ENCODE measurements at regions not wholly inside any gene's neighbourhood (a gene's known extent, or its start where the extent isn't known, plus 50 kb on each side); places are given as distances from the start of the nearest gene placed in this dataset.

DNA sequence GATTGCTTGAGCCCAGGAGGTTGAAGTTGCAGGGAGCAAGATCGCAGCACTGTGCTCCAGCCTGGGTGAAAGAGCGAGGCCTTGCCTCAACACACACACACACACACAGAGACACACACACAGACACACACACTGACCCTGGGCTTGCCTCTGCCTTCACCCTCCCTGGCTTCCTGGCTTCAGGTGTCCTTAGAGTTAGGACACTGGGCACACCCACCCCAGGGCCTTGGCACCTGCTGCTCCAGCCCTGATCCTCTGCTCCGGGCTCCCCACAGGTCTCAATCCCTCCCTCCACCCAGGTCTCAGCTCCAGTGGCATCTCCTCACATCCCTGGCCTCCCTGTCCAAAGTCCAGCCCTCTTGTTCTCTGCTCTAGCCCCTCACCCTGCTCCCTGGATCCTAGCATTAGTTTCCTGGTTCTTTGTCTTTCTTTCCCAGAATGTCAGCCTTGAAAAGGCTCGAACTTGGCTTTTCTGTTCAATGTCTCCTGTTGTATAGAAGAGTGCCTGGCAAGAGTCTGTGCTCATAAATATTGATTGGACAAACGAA lies 212.9 kb downstream of the C9orf50 start:
- H3K9ac ChIP-seq (ENCODE audit: low read depth, low read length) = no peak overlapping the region
- no peak overlapping the region for H3K4me3 ChIP-seq (ENCODE audit: low read length)
- H3K27ac ChIP-seq (ENCODE audit: low read length) = no peak overlapping the region
- no peaks in the 10 kb centered on the region for H3K36me3 ChIP-seq (ENCODE audit: insufficient read depth, low read depth, low read length)
- H3K27me3 ChIP-seq (ENCODE audit: insufficient read depth, low read length) = no peaks in the 10 kb centered on the region
- peaks cover 14% of the 10 kb centered on the region for H3K4me1 ChIP-seq (ENCODE audit: insufficient read depth, low read length)
- no peaks in the 10 kb centered on the region for H3K9me3 ChIP-seq (ENCODE audit: insufficient read depth, low read depth, low read length)

DNA sequence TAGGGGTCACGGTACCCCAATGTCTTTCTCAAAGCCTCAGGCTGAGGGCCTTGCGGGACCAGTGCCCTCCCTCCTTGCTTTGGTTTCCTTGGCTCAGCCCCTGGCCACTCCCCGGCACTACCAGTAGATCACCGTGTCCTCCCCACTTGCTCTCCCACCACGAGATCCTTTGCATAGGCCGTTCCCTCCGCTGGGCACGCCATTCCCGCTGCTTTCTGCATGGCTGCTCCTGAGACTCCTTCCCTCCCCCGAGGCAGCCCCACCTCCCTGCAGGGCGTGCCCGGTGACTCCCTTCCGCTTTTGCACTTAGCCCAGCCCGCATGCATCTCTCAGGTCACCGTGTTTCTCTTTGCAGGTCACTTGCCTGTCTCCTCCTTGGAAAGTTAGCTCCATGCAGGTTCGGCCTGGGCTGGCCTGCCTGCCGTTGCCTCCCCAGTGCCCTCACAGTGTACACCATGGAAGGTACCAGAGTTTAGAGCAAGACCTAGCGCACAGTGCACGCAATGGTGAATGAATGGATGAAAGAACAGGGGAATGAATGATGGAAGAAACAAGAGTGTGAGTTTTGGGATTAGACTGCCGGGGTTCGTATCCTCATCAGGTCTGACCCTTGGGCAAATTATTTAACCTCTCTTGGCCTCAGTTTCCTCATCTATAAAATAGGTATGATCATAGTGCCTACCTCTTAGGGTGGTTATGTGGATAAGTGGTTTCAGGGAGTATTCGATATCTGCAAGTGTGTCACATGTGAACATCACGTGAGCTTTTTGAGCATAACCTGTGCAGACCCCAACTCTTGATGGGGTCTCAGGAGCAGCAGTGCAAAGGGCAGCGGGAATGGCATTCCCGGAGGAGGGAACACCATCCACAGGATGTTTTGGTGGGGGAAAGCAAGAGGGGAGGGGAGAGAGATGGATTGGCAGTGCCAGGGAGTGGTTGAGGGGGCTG lies 214.3 kb downstream of the C9orf50 start:
- H3K36me3 ChIP-seq (ENCODE audit: insufficient read depth, low read depth, low read length) = no peaks in the 10 kb centered on the region
- no peak overlapping the region for H3K4me3 ChIP-seq (ENCODE audit: low read length)
- H3K9me3 ChIP-seq (ENCODE audit: insufficient read depth, low read depth, low read length) = no peaks in the 10 kb centered on the region
- H3K9ac ChIP-seq (ENCODE audit: low read depth, low read length) = no peak overlapping the region
- peaks cover 12% of the 10 kb centered on the region for H3K4me1 ChIP-seq (ENCODE audit: insufficient read depth, low read length)
- H3K27ac ChIP-seq (ENCODE audit: low read length) = no peak overlapping the region
- H3K27me3 ChIP-seq (ENCODE audit: insufficient read depth, low read length) = no peaks in the 10 kb centered on the region

DNA sequence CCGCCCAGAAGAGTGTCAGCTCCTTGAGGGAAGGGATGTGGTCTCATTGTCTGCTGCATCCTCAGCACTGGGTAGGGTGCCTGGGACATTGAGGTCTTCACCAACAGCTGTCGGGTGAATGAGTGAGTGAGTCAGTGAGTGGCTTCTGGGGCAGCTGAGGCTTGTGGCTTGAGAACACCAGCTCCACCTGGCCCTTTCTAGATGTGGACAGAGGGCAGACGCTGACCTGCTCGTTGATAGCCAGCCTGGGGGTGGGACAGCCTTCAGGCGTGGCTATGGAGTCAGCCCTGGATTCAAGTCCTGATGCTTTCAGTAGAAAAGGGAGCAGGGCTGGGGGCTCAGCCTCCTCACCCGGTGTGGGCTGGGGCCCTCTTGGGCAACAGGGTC lies 215.1 kb downstream of the C9orf50 start:
- H3K9ac ChIP-seq (ENCODE audit: low read depth, low read length) = no peak overlapping the region
- H3K36me3 ChIP-seq (ENCODE audit: insufficient read depth, low read depth, low read length) = no peaks in the 10 kb centered on the region
- no peaks in the 10 kb centered on the region for H3K9me3 ChIP-seq (ENCODE audit: insufficient read depth, low read depth, low read length)
- H3K4me3 ChIP-seq (ENCODE audit: low read length) = no peak overlapping the region
- peaks cover 12% of the 10 kb centered on the region for H3K4me1 ChIP-seq (ENCODE audit: insufficient read depth, low read length)
- H3K27ac ChIP-seq (ENCODE audit: low read length) = no peak overlapping the region
- no peaks in the 10 kb centered on the region for H3K27me3 ChIP-seq (ENCODE audit: insufficient read depth, low read length)

GRCh38 chr9:129405089-129405826 lies 215.6 kb downstream of the C9orf50 start:
- no peaks in the 10 kb centered on the region for H3K9me3 ChIP-seq (ENCODE audit: insufficient read depth, low read depth, low read length)
- H3K36me3 ChIP-seq (ENCODE audit: insufficient read depth, low read depth, low read length) = no peaks in the 10 kb centered on the region
- no peak overlapping the region for H3K27ac ChIP-seq (ENCODE audit: low read length)
- H3K4me3 ChIP-seq (ENCODE audit: low read length) = no peak overlapping the region
- H3K27me3 ChIP-seq (ENCODE audit: insufficient read depth, low read length) = no peaks in the 10 kb centered on the region
- peaks cover 12% of the 10 kb centered on the region for H3K4me1 ChIP-seq (ENCODE audit: insufficient read depth, low read length)
- no peak overlapping the region for H3K9ac ChIP-seq (ENCODE audit: low read depth, low read length)

DNA sequence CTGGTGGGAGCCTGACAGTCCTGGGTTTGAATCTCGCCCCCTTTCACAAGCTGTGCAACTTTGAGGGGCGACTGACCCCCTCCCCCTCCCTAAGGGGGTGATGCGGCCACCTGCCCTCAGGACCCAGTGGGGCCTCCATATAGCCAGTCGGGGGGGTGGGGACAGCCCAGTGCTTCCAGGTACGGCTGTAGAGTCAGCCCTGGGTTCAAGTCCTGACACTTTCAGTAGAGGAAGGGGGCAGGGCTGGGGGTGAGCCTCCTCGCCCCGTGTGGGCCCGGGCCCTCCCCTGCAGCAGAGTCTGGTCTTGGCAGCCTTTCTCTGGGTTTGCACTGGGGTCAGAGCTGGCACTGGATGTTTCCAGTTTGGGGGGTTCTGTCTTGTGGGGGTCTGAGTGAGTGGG lies 216.3 kb downstream of the C9orf50 start:
- no peak overlapping the region for H3K27ac ChIP-seq (ENCODE audit: low read length)
- peaks cover 12% of the 10 kb centered on the region for H3K4me1 ChIP-seq (ENCODE audit: insufficient read depth, low read length)
- H3K36me3 ChIP-seq (ENCODE audit: insufficient read depth, low read depth, low read length) = no peaks in the 10 kb centered on the region
- H3K27me3 ChIP-seq (ENCODE audit: insufficient read depth, low read length) = no peaks in the 10 kb centered on the region
- no peaks in the 10 kb centered on the region for H3K9me3 ChIP-seq (ENCODE audit: insufficient read depth, low read depth, low read length)
- H3K9ac ChIP-seq (ENCODE audit: low read depth, low read length) = no peak overlapping the region
- H3K4me3 ChIP-seq (ENCODE audit: low read length) = no peak overlapping the region

GRCh38 chr9:129403779-129404620 lies 216.9 kb downstream of the C9orf50 start:
- Histone ChIP-seq H3K9me3 (ENCODE audit: insufficient read depth, low read depth, low read length) (no peaks in the 10 kb centered on the region), H3K27ac (ENCODE audit: low read length) (no peak overlapping the region), H3K9ac (ENCODE audit: low read depth, low read length) (no peak overlapping the region), H3K4me1 (ENCODE audit: insufficient read depth, low read length) (peaks cover 12% of the 10 kb centered on the region), H3K36me3 (ENCODE audit: insufficient read depth, low read depth, low read length) (no peaks in the 10 kb centered on the region), H3K27me3 (ENCODE audit: insufficient read depth, low read length) (no peaks in the 10 kb centered on the region), H3K4me3 (ENCODE audit: low read length) (no peak overlapping the region)

DNA sequence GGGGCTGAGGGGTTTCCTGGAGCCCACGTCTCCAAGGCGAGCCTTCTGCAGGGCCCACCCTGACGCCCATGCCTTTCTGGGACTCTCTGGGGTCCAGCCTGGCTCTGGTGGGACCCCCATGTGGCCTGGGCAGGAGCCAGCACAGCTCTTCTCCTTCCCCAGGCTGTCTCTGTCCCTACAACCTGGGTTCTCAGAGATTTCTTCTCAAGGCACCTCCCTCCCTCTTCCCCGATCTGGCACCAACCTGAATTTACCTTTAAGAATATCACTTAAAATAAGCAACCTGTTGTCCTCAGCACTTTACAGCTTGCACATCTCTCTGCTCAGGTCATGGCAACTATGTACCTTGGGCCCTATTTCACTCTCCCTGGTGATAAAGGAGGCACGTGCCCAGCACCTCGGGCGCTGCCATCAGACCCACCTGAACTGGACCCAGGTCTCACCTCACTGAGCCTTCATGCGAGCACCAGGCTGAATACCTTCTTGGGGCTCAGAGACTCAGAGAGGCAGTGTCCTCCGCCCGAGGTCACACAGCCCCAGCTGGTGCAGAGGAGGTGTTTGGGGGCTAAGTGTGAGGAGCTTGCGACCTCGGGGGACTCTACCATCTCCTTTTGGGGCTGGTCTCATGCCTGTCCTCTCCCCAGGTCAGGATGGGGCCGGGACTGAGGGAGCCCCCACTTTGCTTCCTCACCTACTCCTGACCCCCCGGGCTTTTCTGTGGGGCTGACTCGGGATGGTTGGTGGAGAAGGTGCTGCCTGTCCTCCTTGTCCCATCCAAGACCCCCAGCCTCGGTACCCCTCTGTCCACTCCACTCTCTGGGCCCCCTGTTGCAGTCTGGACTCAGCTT lies 217.7 kb downstream of the C9orf50 start:
- Histone ChIP-seq H3K4me3 (ENCODE audit: low read length) (peak overlapping the region; percentile 35; the same call in 1 of the 2 replicates), H3K4me1 (ENCODE audit: insufficient read depth, low read length) (peaks cover 12% of the 10 kb centered on the region), H3K27me3 (ENCODE audit: insufficient read depth, low read length) (no peaks in the 10 kb centered on the region), H3K9ac (ENCODE audit: low read depth, low read length) (no peak overlapping the region), H3K9me3 (ENCODE audit: insufficient read depth, low read depth, low read length) (no peaks in the 10 kb centered on the region), H3K36me3 (ENCODE audit: insufficient read depth, low read depth, low read length) (no peaks in the 10 kb centered on the region), H3K27ac (ENCODE audit: low read length) (no peak overlapping the region)

GRCh38 chr9:129402371-129402739 lies 218.5 kb downstream of the C9orf50 start:
- H3K4me3 ChIP-seq (ENCODE audit: low read length) = peak overlapping the region; percentile 35; the same call in 1 of the 2 replicates
- H3K36me3 ChIP-seq (ENCODE audit: insufficient read depth, low read depth, low read length) = no peaks in the 10 kb centered on the region
- H3K4me1 ChIP-seq (ENCODE audit: insufficient read depth, low read length) = peaks cover 12% of the 10 kb centered on the region
- no peaks in the 10 kb centered on the region for H3K27me3 ChIP-seq (ENCODE audit: insufficient read depth, low read length)
- H3K27ac ChIP-seq (ENCODE audit: low read length) = no peak overlapping the region
- H3K9me3 ChIP-seq (ENCODE audit: insufficient read depth, low read depth, low read length) = no peaks in the 10 kb centered on the region
- H3K9ac ChIP-seq (ENCODE audit: low read depth, low read length) = peak overlapping the region; percentile 15; the same call in 1 of the 2 replicates

GRCh38 chr9:129401623-129402370 lies 219.1 kb downstream of the C9orf50 start:
- peak overlapping the region; percentile 15; the same call in 1 of the 2 replicates for H3K9ac ChIP-seq (ENCODE audit: low read depth, low read length)
- no peaks in the 10 kb centered on the region for H3K27me3 ChIP-seq (ENCODE audit: insufficient read depth, low read length)
- peak overlapping the region; percentile 35; the same call in 1 of the 2 replicates for H3K4me3 ChIP-seq (ENCODE audit: low read length)
- H3K36me3 ChIP-seq (ENCODE audit: insufficient read depth, low read depth, low read length) = no peaks in the 10 kb centered on the region
- peaks cover 12% of the 10 kb centered on the region for H3K4me1 ChIP-seq (ENCODE audit: insufficient read depth, low read length)
- H3K9me3 ChIP-seq (ENCODE audit: insufficient read depth, low read depth, low read length) = no peaks in the 10 kb centered on the region
- H3K27ac ChIP-seq (ENCODE audit: low read length) = no peak overlapping the region

DNA sequence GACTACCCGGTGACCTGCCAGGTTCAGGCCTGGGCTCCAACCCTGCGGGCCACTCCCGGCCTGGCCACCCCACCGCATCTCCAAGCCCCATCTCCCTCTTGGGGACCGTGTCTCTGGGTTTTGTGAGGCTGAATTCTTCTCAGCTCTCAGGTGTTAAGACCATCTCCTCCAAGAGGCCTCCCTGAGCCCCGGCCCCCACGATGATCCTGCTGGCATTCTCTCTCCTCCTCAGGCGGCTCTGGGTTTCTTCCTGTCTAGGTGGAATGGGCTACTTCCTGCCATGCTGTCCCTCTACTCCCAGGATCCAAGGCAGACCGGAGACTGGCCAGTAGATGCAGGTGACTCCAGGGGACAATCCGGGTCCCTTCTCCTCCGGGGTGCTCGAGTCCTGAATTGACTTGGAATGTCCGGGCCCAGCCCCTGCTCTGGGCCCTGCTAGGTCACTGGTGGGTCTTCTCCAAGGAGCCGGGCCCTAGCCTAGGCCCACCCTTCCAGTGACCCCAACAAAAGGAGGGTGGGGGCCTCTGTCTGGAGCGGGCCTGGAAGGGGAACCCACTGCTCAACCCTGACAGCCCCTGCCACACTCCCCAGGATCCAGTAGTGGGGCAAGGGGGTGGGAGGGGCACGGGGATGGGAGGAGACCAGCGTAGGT lies 219.8 kb downstream of the C9orf50 start:
- H3K4me3 ChIP-seq (ENCODE audit: low read length) = no peak overlapping the region
- H3K9ac ChIP-seq (ENCODE audit: low read depth, low read length) = no peak overlapping the region
- no peaks in the 10 kb centered on the region for H3K9me3 ChIP-seq (ENCODE audit: insufficient read depth, low read depth, low read length)
- H3K36me3 ChIP-seq (ENCODE audit: insufficient read depth, low read depth, low read length) = no peaks in the 10 kb centered on the region
- peaks cover 12% of the 10 kb centered on the region for H3K4me1 ChIP-seq (ENCODE audit: insufficient read depth, low read length)
- no peak overlapping the region for H3K27ac ChIP-seq (ENCODE audit: low read length)
- 0 out of 2 replicates have a peak, but pooled peaks cover under 1% of the 10 kb centered on the region for H3K27me3 ChIP-seq (ENCODE audit: insufficient read depth, low read length)
